Endothelial cell of umbilical vein (primary cell): ENCODE measurements at regions not wholly inside any gene's neighbourhood (a gene's known extent, or its start where the extent isn't known, plus 50 kb on each side); places are given as distances from the start of the nearest gene placed in this dataset.

Experiments
- BruUV-seq: library from RNA; stranded (reverse); fragments of 400-500 nt; replicated peaks from 2 replicates; lab custom pipeline; 2021; lab: Mats Ljungman, UMichigan
- CTCF ChIA-PET: fragments of 300-600, 350-600 bp; sonication (Branson Sonifier 250); formaldehyde crosslinking; loops from one replicate; lab custom pipeline; 2021; ENCODE audit warnings: antibody characterized with exemption, inconsistent platforms; lab: Charles Lee
- POLR2A ChIA-PET: fragments of 300-600, 350-600 bp; sonication (Branson Sonifier 250); formaldehyde crosslinking; loops from one replicate; lab custom pipeline; 2021; ENCODE audit warnings: antibody characterized with exemption, inconsistent platforms; lab: Charles Lee
- DNase-seq: peaks from one replicate; pipeline ENCODE4 v3.0.0-alpha.2; 2011; ENCODE audit warnings: low read depth, low spot score
- FAIRE-seq: peaks from 2 replicates; lab custom pipeline; 2011; peaks lifted over from hg19 to GRCh38; lab: Jason Lieb, UNC
- H2AFZ ChIP-seq: 2 replicates; pipeline ENCODE4 v1.6.0; 2012; ENCODE audit warnings: low read depth, low read length, control low read depth, inconsistent platforms
- H3K27ac ChIP-seq: 2 replicates; pipeline ENCODE4 v1.5.1; 2011; ENCODE audit warnings: low read depth, mild to moderate bottlenecking, control low read depth, low read length, moderate library complexity; ENCODE audit not compliant: insufficient read depth
- H3K27me3 ChIP-seq, 2 experiments: 2 replicates each; pipeline versions ENCODE4 v1.6.0 to v1.6.1; 2011; ENCODE audit warnings: low read length in 2 of 2, mixed read lengths in 1 of 2; ENCODE audit not compliant: control insufficient read depth in 2 of 2, insufficient read depth in 2 of 2
- H3K36me3 ChIP-seq, 2 experiments: 2 replicates in 1 of 2; 3 replicates in 1 of 2; pipeline ENCODE4 v1.5.1; 2011; ENCODE audit warnings: low read length in 2 of 2, mild to moderate bottlenecking in 1 of 2, moderate library complexity in 1 of 2; ENCODE audit not compliant: control insufficient read depth in 2 of 2, insufficient read depth in 2 of 2; ENCODE audit errors: extremely low read depth in 1 of 2
- H3K4me1 ChIP-seq: 3 replicates; pipeline ENCODE4 v1.5.1; 2011; ENCODE audit warnings: mild to moderate bottlenecking, low read length; ENCODE audit not compliant: control insufficient read depth, insufficient read depth; ENCODE audit errors: extremely low read depth
- H3K4me2 ChIP-seq: 2 replicates; pipeline ENCODE4 v1.6.1; 2011; ENCODE audit warnings: low read length, control low read depth, mixed read lengths; ENCODE audit not compliant: insufficient read depth
- H3K4me3 ChIP-seq, 3 experiments: fragments of 200-600 bp in 1 of 3; sonication (generic), shearing (Covaris generic) in 1 of 3; replicated peaks in 1 of 3; 2 replicates each; pipeline ENCODE4 v1.5.1; 2011 to 2016; ENCODE audit warnings: control low read depth in 3 of 3, low read length in 3 of 3, mild to moderate bottlenecking in 2 of 3, inconsistent platforms in 1 of 3, low read depth in 1 of 3, moderate library complexity in 1 of 3; ENCODE audit not compliant: insufficient read depth in 1 of 3
- H3K79me2 ChIP-seq: 2 replicates; pipeline ENCODE4 v1.6.0; 2012; ENCODE audit warnings: low read length, inconsistent platforms; ENCODE audit not compliant: control insufficient read depth, insufficient read depth
- H3K9ac ChIP-seq: replicated peaks from 2 replicates; pipeline ENCODE3; 2011; ENCODE audit warnings: low read length, control low read depth; ENCODE audit not compliant: insufficient read depth; ENCODE audit errors: extremely low read depth
- H3K9me1 ChIP-seq: replicated peaks from 3 replicates; pipeline ENCODE4 v1.6.0; 2011; ENCODE audit warnings: mild to moderate bottlenecking, low read length; ENCODE audit not compliant: control insufficient read depth, insufficient read depth; ENCODE audit errors: extremely low read depth
- H3K9me3 ChIP-seq: replicated peaks from 2 replicates; pipeline ENCODE4 v1.5.1; 2012; ENCODE audit warnings: low read length, inconsistent platforms; ENCODE audit not compliant: control insufficient read depth, insufficient read depth
- H4K20me1 ChIP-seq: replicated peaks from 2 replicates; pipeline ENCODE3; 2011; ENCODE audit warnings: mild to moderate bottlenecking, low read length; ENCODE audit not compliant: control insufficient read depth, insufficient read depth; ENCODE audit errors: extremely low read depth
- CTCF ChIP-seq, 2 donors: IDR thresholded peaks; 1 replicate in 1 of 2; 2 replicates in 1 of 2; pipeline ENCODE4 v1.5.1; 2011; ENCODE audit warnings: low read length in 2 of 2, mild to moderate bottlenecking in 2 of 2, moderate library complexity in 2 of 2, control low read depth in 1 of 2, inconsistent platforms in 1 of 2, low read depth in 1 of 2; ENCODE audit not compliant: insufficient read depth in 1 of 2; ENCODE audit errors: extremely low read depth in 1 of 2
- EZH2 ChIP-seq: IDR thresholded peaks from 2 replicates; pipeline ENCODE4 v1.6.1; 2012; ENCODE audit warnings: borderline replicate concordance, low read depth, mild to moderate bottlenecking, moderate library complexity, low read length, inconsistent platforms; ENCODE audit not compliant: severe bottlenecking
- FOS ChIP-seq: IDR thresholded peaks from 2 replicates; pipeline ENCODE4 v1.6.1; 2011; ENCODE audit warnings: mild to moderate bottlenecking, low read length, moderate library complexity, borderline replicate concordance; ENCODE audit not compliant: insufficient read depth
- GATA2 ChIP-seq: IDR thresholded peaks from 2 replicates; pipeline ENCODE4 v1.7.0; 2011; ENCODE audit warnings: low read depth, mild to moderate bottlenecking, moderate library complexity, mixed read lengths, low read length; ENCODE audit not compliant: insufficient read length, insufficient read depth
- JUN ChIP-seq: IDR thresholded peaks from 2 replicates; pipeline ENCODE4 v1.6.1; 2011; ENCODE audit warnings: borderline replicate concordance, low read depth; ENCODE audit not compliant: insufficient read length, insufficient read depth
- MAX ChIP-seq: IDR thresholded peaks from 2 replicates; pipeline ENCODE4 v1.6.1; 2011; ENCODE audit not compliant: insufficient read depth, insufficient read length
- MYC ChIP-seq: IDR thresholded peaks from one replicate; pipeline ENCODE4 v1.6.1; 2011; ENCODE audit warnings: mild to moderate bottlenecking, low read depth, low read length
- POLR2A ChIP-seq: IDR thresholded peaks from 2 replicates; pipeline ENCODE4 v1.6.1; 2012; ENCODE audit warnings: low read depth, mild to moderate bottlenecking, control low read depth, low read length
- POLR2AphosphoS5 ChIP-seq: IDR thresholded peaks from 2 replicates; pipeline ENCODE4 v1.6.1; 2012; ENCODE audit warnings: low read depth, mild to moderate bottlenecking, control low read depth, low read length, moderate library complexity; ENCODE audit not compliant: insufficient read depth
- dilution Hi-C: fragments of 300-500 bp; cut with MboI; formaldehyde crosslinking; loops from one replicate; pipeline ENCODE4 v1.15.0; 2019; ENCODE audit warnings: low sequenced_read_pairs; ENCODE audit not compliant: extremely low pct_ligation_motif_present
- intact Hi-C: fragments of 100-400 bp; cut with micrococcal nuclease; formaldehyde crosslinking; loops from one replicate; pipeline ENCODE4 v1.10.0; 2022

GRCh38 chr19:56969156-56969555 lies 128.6 kb upstream of the PEG3 start:
- dilution Hi-C loops (no loop called here), intact Hi-C loops (no loop called here)
- Histone ChIP-seq H4K20me1 (no peaks in the 10 kb centered on the region), H3K4me2 (no peak overlapping the region), H2AFZ (no peak overlapping the region), H3K4me3 (no peak overlapping the region), H3K27me3 (no peaks in the 10 kb centered on the region), H3K27ac (no peak overlapping the region), H3K9ac (no peak overlapping the region), H3K79me2 (no peaks in the 10 kb centered on the region), H3K9me3 (peaks cover 4% of the 10 kb centered on the region), H3K4me1 (no peaks in the 10 kb centered on the region), H3K36me3 (no peaks in the 10 kb centered on the region), H3K9me1 (no peaks in the 10 kb centered on the region)
- BruUV-seq: no TSS peak
- FAIRE-seq (no peak), DNase-seq (no peak)
- ChIA-PET POLR2A (no interaction called here), CTCF (no interaction called here)
- no peak for TF ChIP-seq EZH2
- no peak for TF ChIP-seq POLR2A
- no peak for TF ChIP-seq POLR2AphosphoS5
- no peak for TF ChIP-seq JUN
- no peak for TF ChIP-seq GATA2
- no peak for TF ChIP-seq MAX
- no peak for TF ChIP-seq FOS
- no peak for TF ChIP-seq MYC
- TF ChIP-seq CTCF (IDR thresholded peaks at IDR 0.05; ENCODE audit: extremely low read depth in 1 of 2, insufficient read depth in 1 of 2, low read depth in 1 of 2, low read length in 2 of 2): no peak
